DMS79 treated with DMSO at 0.1 percent for 48 hours (cell line): ENCODE measurements at regions not wholly inside any gene's neighbourhood (a gene's known extent, or its start where the extent isn't known, plus 50 kb on each side); places are given as distances from the start of the nearest gene placed in this dataset.
A peak's percentile ranks its signal among the peaks of the same experiment; 100 is the strongest.

Experiments
- DNase-seq: peaks from one replicate; lab custom pipeline; 2025; lab: John Stamatoyannopoulos, UW

DNA sequence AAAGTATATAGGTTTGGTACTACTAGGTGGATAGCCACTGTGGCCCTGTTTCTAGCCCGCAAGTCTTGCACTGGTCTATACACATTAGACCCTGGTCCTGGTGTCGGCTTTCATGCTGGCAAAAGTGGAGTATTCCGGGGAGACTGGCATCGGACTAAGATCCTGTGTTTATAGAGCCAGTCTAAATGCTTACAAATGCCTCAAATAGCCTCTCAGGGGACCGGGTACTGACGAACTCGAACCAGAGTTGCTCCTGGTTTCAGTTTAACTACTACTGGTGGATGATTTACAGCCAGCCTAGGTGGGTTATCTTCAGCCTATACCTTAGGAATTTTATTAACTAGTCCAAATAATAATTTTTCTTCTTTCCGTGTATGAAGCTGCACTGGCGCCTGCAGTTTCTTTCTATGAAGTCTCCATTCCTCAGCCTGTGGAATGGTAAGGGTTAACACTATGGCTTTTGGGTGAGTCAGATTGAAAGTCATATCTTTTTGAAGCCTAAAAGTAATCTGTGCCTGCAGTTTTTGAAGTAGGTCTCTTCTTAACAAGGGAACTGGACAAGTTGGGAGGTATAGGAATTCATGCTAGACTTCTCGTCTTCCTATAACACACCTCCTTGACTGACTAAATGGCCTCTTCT is 51.3 kb downstream of the OR10H4 start:
- DNase-seq = no peak

DNA sequence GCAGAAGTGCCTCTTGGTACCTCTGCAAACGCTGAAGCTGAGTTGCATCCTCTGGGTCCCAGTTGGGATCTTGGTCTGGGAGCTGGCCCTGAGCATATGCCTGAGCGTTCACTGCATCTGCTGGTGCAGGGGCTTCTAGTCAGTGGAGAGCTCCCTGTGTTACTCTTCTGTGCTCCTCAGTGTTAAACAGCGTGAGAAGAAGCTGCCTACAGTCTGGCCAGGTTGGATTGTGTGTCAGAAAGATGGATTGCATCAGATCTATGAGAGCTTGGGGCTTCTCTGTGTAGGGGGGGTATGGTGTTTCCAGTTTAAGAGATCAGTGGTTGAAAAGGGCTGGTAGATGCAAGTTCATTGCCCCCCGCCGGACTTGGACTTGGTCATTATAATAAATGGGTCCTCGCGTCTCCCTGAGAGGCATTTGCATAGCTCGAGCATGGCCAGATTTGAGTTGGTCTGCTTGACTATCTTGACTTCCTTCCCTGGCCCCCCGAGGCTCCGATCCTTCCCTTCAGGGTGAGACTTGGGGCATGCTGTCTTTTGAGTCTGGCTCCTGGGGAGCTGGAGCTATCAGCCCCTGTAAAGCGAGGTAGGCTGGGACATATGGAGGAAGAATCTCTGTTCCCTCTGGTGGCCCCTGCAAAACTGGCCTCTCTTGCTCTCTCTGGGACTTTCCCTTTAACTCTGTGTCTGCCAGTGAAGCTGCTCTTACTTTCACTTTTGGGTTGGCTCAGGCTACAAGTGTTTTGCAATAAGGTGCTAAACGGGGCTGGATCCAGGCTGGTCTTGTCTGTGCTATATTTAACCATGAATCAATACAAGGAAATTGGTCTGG is 52.9 kb downstream of the OR10H4 start:
- peak; percentile 3 for DNase-seq

DNA sequence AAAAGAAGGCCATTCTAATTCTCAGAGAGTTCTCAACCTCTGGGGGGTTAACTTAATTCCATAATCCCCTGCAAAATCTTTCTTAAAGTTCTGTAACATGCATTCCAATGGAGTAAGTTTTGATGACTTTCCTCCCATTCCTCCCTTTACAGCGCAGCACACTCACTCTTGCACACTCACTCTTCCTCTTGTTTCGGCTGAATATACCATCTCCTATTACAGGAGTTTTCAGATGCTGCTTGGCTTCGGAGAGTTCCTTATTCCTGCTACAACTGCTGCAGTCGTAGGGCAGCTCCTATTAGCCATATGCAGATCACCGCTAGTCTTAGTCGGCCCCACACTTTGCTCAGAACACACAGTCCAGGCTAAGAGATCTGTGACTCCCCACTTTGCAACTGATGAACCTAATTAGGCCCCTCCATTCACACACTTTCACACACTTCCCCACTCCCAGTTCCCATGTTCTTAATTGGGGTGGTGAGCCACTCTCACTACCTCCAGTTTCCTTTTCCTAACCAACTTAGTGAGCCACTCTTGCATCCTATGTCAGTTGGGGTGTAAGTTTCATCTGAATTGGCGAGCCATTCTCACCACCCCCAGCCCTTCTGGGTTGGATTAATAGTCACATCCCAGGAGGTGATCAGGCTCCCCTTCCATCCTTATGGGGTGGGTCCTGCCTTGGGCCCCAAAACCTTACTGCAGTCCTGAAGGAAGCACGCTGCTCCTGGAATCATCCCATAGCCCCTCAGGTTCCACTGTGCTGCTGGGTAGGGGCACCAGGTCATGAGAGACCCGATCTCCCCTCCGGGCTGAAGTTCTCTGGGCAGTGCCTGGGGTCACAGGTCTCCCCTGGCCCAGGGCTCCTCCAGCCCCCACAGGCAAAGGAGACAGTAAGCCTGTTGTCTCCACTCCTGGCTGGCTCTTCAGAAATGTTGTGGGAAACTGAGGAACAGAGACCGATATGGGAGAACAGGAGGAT is 53.9 kb downstream of the OR10H4 start:
- no peak for DNase-seq

DNA sequence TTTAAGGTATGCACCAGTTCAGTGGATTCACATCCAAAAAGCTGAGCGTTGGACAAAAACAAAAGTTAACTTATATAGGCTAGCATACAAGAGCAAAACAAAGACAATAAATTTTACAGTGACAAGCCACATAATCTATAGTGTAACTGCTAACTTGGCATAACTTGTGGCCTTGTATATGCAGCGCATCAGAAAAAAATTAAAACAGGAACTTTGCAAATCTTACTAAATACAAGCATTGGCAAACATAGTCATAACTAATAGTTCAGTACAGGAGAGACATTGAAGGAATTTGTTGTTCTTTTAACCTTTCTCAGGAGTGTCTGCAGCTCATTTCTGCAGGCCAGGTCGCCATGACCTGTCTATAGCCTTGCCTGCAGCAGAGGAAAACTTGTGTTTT is 54.6 kb downstream of the OR10H4 start:
- no peak for DNase-seq

DNA sequence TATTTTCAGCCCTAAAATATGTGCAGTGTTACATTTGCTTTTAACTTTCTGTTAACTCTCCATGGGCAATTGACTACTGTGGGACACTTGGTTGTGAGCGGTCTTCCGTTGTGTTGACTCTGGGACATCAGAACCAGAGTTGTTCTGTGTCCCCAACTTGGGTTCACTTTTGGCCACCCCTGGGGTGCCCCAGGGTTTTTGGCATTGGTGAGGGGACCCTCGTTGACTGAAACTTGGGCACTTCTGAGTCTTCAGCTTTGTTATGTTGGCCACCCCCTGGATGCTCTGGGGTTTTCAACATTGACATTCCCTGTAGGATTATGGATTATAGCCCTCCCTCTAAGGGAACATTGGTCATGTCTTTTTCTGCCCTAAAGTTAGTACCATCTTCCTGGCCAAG is 57.1 kb downstream of the OR10H4 start:
- no peak for DNase-seq

DNA sequence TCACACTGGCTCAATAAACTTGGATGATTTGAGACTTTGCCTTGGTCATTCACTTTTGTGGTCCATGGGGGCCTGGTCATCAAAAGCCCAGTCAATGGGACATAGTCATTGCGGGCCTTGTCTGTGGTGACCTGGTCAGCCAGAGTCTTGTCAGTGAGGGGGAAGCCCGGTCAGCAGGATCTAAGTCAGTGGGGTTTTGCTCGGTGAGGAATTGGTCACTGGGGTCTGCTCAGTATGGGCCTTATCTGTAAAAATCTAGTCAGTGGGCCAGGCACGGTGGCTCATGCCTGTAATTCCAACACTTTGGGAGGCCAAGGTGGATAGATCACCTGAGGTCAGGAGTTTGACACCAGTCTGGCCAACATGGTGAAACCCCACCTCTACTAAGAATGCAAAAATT is 63.7 kb upstream of the TPM4 start:
- no peak for DNase-seq

DNA sequence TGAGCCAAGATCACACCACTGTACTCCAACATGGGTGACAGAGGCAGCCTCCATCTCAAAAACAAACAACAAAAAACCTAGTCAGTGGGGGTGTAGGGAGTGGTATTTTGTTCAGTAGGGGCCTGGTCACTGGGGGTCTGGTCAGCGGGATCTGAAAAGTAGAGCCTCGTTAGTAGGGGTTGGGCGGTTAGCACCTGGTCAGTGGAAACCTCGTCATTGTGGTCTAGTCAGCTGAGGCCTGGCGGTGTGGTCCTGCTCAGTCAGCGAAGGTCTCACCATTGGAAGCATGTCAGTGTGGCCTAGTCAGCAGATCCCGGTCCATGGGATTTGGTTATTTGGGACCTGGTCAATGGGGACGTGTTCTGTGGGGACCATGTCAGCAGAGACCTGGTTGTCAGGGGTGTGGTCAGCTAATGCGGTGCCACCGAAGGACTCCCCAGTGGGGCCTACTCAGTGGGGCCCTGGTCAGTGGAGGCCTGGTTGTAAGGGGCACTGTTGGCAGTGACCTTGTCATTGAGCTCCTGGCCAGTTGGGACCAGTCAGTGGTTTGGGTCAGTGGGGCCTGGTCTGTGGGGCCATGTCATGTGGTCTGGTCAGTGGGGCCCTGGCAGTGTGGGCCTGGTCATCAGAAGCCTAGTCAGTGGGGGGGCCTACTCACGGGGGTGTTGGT is 63.0 kb upstream of the TPM4 start:
- DNase-seq = no peak

DNA sequence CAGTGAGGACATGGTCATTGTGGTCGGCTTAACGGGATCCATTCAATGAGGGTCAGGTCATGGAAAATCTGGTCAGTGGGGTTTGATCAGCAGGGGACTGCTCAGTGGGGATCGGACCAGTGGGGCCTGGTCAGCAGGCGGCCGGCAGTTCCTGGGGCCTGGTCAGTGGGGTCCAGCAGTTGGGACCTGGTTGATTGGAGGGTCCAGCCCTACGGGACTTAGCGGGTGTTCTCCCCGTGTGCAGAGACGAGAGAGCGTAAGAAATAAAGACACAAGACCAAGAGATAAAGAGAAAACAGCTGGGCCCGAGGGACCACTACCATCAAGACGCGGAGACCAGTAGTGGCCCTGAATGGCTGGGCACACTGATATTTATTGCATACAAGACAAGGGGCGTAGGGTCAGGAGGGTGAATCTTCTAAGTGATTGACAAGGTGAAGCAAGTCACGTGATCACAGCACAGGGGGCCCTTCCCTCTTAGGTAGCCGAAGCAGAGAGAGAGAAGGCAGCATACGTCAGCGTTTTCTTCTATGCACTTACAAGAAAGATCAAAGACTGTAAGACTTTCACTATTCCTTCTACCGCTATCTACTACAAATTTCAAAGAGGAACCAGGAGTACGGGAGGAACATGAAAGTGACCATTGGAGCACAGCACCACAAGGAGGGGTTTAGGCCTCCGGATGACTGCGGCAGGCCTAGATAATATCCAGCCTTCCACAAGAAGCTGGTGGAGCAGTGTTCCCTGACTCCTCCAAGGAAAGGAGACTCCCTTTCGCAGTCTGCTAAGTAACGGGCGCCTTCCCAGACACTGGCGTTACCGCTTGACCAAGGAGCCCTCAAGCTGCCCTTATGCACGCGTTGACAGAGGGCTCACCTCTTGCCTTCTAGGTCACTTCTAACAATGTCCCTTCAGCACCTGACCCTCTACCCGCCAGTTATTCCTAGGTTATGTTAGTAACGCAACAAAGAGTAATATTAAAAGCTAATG is 62.1 kb upstream of the TPM4 start:
- DNase-seq = no peak

DNA sequence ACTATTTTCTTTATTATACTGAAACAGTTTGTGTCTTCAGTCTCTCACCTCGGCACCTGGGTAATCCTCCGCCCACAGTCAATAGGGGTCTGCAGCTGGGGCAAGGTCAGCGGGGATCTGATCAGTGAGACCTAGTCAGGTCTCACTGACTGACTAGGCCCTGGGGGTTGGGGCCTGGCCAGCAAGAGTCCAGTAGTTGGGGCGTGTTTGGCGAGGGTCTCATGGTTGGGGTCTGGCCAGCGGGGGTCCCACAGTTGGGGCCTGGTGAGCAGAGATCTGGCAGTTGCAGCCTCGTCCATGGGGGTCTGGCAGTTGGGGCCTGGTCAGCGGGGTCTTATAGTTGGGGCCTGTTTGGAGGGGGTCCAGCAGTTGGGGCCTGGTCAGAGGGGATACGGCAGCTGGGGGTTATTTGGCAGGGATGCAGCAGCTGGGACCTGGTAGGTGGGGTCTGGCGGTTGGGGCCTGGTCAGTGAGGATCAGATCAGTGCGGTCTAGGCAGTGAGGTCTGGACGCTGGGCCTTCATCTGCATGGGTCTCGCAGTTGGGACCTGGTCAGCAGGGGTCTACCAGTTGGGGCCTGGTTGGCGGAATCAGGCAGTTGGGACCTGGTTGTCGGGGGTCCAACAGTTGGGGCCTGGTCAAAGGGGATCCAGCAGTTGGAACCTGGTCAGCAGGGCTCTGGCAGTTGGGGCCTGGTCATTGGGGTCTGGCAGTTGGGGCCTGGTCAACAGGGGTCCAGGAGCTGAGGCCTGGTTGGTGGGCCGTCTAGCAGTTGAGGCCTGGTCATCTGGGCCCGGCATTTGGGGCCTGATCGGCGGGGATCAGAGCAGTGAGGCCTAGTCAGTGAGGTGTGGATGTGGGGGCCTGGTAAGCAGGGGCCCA is 61.1 kb upstream of the TPM4 start:
- no peak for DNase-seq

DNA sequence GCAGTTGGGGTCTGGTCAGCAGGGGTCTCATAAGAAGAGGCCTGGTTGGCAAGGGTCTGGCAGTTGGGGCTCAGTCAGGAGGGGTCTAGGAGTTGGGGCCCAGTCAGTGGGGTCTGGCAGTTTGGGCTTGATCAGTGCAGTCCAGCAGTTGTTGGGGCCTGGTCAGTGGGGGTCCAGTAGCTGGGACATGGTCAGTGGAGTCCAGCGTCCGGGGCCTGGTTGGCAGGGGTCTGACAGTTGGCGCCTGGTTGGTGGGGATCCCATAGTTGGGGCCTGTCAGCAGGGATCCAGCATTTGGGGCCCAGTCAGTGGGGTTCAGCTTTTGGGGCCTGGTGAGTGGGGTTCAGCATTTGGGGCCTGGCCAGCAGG is 60.5 kb upstream of the TPM4 start:
- no peak for DNase-seq

DNA sequence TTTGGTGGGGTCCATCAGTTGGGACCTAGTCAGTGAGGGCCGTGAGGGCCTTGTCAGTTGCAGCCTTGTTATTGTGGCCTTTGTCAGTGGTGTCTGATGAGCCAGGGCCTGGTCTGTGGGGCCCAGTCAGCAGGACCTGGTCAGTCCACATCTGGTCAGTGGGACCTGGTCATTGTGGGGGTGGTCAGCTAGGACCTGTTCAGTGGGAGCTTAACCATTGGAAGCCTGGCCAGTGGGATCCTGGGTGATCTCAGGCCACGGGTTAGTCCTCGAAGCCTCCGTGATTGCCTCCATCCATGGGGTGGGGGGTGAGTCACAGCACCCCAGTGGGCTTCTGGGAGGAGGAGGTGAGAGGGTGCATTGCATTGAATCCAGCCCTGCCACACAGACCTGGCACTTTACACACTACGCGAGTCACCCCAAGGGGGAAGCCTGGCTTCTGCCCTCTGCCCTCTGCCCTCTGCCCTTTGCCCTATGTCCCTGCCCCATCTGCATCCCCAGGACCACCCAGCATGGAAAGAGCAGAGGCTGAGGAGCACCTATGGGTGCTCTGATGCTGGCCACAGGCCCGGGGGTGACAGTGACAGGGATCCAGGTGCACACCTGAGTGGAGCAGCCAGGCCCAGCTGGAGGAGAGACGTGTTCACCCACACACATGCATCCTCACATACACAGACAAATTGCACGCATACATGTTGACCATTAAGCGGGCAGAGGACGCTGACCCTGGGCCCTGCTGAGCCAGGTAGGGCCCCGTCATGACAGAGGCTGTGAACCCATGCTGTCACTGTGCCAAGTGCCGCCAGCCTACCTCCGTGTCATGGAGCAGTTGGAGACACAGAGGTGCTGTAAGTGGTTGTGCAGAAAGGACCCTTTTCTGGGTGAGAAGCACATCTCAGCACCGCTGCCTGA is 59.8 kb upstream of the TPM4 start:
- DNase-seq = no peak

DNA sequence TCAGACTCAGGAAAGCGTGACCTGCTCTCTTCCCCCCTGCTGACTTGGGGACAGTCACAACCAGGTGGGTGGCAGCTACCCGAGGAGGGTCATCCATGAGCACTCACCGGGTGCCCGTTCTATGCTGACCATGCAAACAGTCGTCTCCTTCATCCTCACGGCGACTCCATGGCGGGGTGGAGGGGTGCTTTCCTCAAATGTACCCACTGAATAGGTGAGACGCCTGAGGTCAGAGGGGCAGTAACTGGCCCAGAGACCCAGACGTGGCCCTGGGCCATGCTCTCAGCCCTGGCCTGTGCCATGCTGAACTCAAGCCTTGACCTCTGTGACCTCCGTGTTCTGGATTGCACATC is 59.2 kb upstream of the TPM4 start:
- no peak for DNase-seq

DNA sequence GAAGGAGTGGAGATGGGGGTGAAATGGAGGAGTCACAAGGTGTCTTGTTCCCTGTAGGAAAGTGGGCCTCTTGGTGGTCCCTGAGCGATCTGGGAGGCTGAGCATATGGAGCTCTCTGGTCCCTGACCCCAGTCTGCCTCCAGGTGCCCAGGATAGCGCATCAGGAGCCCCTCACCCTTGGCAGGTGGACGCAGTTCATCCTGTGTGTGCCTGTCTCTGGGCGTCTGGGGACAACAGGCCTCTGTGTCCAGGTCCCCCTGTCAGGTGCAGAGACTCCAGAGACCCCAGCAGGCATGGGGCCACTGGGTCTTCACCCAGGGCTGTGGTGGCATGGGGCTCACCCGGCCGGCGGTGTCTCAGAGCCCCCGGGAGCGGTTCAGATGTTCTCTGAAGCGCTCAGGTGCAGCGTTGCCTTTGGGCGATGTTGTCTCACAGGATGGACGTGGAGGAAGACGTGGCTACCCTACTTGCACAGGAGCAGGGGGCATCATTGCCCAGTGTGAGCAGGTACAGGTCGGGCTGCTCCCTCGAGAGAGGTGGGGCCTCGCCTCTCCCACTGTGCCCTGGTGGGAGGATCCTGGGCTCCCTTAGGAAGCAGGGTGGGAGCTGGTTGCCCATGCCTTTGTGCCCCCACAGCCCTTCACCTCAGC is 58.1 kb upstream of the TPM4 start:
- no peak for DNase-seq

DNA sequence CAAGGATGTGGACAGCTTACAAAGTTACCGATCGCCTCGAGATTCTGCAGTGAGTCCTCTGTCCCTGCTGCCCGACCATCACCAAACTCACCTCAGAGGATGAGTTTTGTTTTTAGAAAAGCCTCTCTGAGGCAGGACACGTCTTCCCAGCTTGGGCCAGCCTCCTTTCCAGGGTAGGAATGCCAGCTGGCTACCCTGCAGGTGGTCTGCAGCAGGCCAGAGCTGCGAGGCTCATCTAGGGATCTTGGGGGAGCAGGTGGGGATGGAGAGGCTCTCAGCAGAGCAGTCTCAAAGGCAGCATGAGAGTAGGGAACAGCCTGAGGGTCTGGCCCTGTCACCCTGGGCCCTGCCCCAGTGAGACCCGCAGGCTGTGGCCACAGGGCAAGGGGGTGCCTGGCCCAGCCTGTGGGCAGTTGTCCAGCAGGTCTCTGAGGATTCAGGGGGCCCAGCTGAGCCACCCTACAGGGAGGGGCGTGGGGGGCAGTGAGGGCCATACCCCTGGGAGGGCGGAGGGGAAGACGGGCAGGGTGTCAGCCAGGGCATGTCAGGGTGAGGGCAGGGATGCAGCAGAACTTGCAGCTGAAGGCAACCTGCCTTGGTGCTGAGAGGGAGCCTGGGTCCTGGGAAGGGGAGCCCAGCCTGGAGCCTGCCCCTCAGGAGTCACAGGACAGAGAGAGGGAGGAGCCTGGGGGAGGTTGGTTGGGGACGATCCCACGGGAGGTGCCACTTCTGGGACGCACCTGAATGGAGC is 57.3 kb upstream of the TPM4 start:
- DNase-seq = no peak

DNA sequence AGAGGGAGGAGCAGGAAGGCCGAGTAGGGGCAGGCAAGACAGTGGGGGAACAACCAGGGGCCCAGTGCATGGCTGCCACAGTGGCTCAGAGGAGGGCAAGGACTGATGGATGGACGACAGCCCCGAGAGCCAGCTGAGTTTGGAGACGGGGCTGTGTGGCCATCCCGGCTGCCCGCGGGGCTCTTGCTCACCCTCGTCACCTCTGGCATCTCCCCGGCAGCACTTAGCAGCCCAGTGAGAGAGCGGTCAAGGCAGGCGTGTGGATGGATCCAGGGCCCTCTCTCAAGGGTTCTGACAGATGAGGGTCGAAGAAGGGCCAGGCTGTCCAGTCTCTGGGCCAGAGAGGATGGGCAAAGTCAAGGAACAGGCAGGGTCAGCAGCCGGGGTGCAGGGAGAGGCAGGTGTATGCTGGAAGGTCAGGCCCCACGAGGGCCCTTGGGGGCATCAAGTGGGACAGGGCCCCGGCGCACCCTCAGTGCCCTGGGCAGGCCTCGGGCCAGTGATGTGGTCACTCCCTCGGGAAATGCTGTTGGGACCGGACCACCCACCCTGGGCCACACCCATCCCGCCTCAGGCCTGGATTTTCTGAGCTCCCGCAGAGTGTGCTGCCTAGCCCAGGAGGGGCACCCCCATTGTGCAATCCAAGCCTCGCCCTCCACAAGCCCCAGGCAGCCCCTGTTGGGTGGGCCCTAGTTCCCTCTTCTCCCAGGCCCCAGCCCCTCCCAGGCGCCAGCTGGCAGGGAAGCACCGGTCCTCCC is 56.4 kb upstream of the TPM4 start:
- DNase-seq = no peak

DNA sequence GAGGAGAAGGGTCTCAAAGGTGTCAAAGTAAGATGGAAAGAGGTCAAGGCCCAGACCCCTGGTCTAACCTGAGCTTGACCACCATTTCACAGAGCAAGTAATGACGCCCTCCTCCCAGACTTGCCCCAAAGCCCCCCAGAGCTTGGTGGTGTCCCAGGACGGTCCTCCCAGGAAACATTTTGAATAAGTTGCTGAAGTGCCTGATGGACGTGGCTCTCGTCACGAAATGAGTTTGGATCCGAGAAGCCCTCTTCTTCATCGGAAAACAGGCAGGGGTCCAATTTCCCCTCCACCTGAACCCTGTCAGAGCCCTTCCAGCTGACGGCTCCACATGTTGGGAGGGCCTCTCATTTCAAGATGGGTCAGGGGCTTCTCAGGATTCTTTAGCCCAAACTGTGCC is 54.5 kb upstream of the TPM4 start:
- no peak for DNase-seq

DNA sequence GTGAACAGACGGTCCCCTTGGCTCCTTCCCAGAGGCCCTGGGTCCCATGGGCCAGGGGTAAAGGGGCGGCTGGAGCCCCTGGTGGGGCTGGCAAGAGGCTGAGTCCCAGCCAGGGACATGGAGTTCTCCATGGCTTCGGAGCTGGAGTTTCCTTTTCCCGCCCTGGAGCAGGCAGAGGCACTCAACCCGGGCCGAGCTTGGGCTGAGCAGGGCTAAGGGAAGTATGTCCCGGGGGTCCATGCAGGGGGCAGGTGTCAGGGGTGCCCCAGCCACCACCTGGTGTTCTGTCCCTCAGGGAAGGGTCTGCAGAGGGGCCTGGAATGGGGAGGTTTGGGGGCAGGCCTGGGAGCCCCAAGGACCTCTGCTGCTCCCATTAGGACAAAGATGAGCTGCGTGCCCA is 54.0 kb upstream of the TPM4 start:
- DNase-seq = no peak
